ENCODE measurements at regions not wholly inside any gene's neighbourhood (a gene's known extent, or its start where the extent isn't known, plus 50 kb on each side); places are given as distances from the start of the nearest gene placed in this dataset.

- no peaks in the 10 kb centered on the region for H3K36me3 ChIP-seq (ENCODE audit: control insufficient read depth, insufficient read depth, low read length)
- DNase-seq (ENCODE audit: low read depth) (no peak), FAIRE-seq (no peak)
- TF ChIP-seq, protein P1, sequence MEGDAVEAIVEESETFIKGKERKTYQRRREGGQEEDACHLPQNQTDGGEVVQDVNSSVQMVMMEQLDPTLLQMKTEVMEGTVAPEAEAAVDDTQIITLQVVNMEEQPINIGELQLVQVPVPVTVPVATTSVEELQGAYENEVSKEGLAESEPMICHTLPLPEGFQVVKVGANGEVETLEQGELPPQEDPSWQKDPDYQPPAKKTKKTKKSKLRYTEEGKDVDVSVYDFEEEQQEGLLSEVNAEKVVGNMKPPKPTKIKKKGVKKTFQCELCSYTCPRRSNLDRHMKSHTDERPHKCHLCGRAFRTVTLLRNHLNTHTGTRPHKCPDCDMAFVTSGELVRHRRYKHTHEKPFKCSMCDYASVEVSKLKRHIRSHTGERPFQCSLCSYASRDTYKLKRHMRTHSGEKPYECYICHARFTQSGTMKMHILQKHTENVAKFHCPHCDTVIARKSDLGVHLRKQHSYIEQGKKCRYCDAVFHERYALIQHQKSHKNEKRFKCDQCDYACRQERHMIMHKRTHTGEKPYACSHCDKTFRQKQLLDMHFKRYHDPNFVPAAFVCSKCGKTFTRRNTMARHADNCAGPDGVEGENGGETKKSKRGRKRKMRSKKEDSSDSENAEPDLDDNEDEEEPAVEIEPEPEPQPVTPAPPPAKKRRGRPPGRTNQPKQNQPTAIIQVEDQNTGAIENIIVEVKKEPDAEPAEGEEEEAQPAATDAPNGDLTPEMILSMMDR (IDR thresholded peaks at IDR 0.05; ENCODE audit: insufficient read depth, low read length, severe bottlenecking) = no peak
- H3K27me3 ChIP-seq (ENCODE audit: control insufficient read depth, insufficient read depth, low read length) = no peaks in the 10 kb centered on the region
- no peak overlapping the region for H3K4me3 ChIP-seq (ENCODE audit: low read depth, low read length)
Measured at GRCh38 chr12:24081606-24082005, 132.1 kb upstream of the SOX5 start.

DNA sequence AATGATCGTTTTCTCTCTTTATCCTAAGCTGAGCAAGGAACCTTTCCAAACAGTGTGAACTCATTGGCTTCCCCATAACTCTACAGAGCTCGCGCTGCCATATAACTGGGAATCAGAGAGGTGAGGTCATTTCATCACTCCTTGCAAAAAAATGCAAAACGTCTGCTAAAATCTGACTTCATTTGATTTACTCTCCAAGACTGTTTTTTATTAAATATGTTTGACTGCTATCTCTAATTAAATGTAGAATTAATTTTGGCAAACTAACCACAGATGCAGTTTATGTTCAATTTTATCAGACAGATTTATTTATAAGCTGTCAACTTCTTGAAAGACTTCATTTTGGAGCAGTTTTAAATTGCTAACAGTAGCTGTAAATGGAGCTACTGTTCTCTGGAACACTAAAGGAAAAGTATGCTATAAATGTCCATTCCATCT, 131.6 kb upstream of the SOX5 start:
- FAIRE-seq (no peak), DNase-seq (ENCODE audit: low read depth) (no peak)
- TF ChIP-seq, protein P1 (IDR thresholded peaks at IDR 0.05; ENCODE audit: insufficient read depth, low read length, severe bottlenecking) = no peak
- no peak overlapping the region for H3K4me3 ChIP-seq (ENCODE audit: low read depth, low read length)
- H3K27me3 ChIP-seq (ENCODE audit: control insufficient read depth, insufficient read depth, low read length) = no peaks in the 10 kb centered on the region
- no peaks in the 10 kb centered on the region for H3K36me3 ChIP-seq (ENCODE audit: control insufficient read depth, insufficient read depth, low read length)

DNA sequence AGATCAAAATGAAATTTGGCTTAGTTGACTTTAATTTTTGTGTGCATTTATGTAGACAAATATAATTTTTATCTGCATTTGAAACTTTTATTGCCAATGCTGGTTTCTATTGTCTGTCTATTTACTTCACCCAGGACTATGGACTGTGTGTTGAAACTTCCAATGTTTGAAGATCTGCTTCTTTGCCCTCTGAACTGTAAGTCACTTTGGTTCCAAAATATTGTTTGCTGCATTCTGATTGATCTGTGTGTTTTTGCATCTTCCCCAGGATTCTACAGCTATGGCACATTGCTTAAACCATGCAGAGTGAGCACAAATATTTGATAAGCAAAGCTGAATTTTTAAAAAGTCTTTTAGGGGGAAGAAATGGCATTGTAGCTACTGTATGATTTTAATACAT, 131.0 kb upstream of the SOX5 start:
- TF ChIP-seq, protein P1 (IDR thresholded peaks at IDR 0.05; ENCODE audit: insufficient read depth, low read length, severe bottlenecking) = no peak
- DNase-seq (ENCODE audit: low read depth) = no peak
- H3K27me3 ChIP-seq (ENCODE audit: control insufficient read depth, insufficient read depth, low read length) = no peaks in the 10 kb centered on the region
- no peaks in the 10 kb centered on the region for H3K36me3 ChIP-seq (ENCODE audit: control insufficient read depth, insufficient read depth, low read length)
- FAIRE-seq = no peak
- H3K4me3 ChIP-seq (ENCODE audit: low read depth, low read length) = no peak overlapping the region

DNA sequence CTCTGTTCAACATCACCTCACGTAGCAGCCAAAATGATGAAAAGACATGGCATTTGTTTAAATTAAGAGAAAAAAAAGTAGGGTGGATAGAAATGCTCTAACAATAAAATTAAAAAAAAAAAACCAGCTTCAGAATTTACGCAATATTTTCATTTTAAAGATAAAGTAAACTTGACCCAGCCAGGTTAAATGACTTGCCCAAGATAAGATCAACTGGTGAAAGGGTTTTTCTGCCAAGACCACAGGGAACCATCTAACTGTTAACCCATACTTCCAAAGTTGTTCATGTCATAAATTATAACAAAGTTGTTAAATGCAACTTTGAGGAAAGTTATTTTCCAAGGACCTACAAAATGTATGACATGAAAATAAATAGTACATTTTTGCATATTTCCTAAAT, 129.6 kb upstream of the SOX5 start:
- DNase-seq (ENCODE audit: low read depth) = no peak
- no peaks in the 10 kb centered on the region for H3K27me3 ChIP-seq (ENCODE audit: control insufficient read depth, insufficient read depth, low read length)
- TF ChIP-seq, protein P1 (IDR thresholded peaks at IDR 0.05; ENCODE audit: insufficient read depth, low read length, severe bottlenecking) = no peak
- H3K36me3 ChIP-seq (ENCODE audit: control insufficient read depth, insufficient read depth, low read length) = no peaks in the 10 kb centered on the region
- H3K4me3 ChIP-seq (ENCODE audit: low read depth, low read length) = no peak overlapping the region
- no peak for FAIRE-seq

- no peak overlapping the region for H3K4me3 ChIP-seq (ENCODE audit: low read depth, low read length)
- FAIRE-seq = no peak
- H3K36me3 ChIP-seq (ENCODE audit: control insufficient read depth, insufficient read depth, low read length) = no peaks in the 10 kb centered on the region
- no peaks in the 10 kb centered on the region for H3K27me3 ChIP-seq (ENCODE audit: control insufficient read depth, insufficient read depth, low read length)
- TF ChIP-seq, protein P1 (IDR thresholded peaks at IDR 0.05; ENCODE audit: insufficient read depth, low read length, severe bottlenecking) = no peak
- DNase-seq (ENCODE audit: low read depth) = peak; percentile 30
Measured at GRCh38 chr12:24078318-24078765, 128.9 kb upstream of the SOX5 start.

- Histone ChIP-seq H3K36me3 (ENCODE audit: control insufficient read depth, insufficient read depth, low read length) (no peaks in the 10 kb centered on the region), H3K27me3 (ENCODE audit: control insufficient read depth, insufficient read depth, low read length) (no peaks in the 10 kb centered on the region), H3K4me3 (ENCODE audit: low read depth, low read length) (no peak overlapping the region)
- TF ChIP-seq, protein P1 (IDR thresholded peaks at IDR 0.05; ENCODE audit: insufficient read depth, low read length, severe bottlenecking) = no peak
- FAIRE-seq = no peak
- DNase-seq (ENCODE audit: low read depth) = no peak
Measured at GRCh38 chr12:24077161-24077560, 127.7 kb upstream of the SOX5 start.

All from bronchial epithelial cell (primary cell).